ENCODE measurements at regions not wholly inside any gene's neighbourhood (a gene's known extent, or its start where the extent isn't known, plus 50 kb on each side); places are given as distances from the start of the nearest gene placed in this dataset.

GRCh38 chr5:106862450-106863193 is 808.1 kb downstream of the EFNA5 start:
- DNase-seq (ENCODE audit: low read depth): no peak
- no peak for TF ChIP-seq CTCF (IDR thresholded peaks at IDR 0.05; ENCODE audit: low read depth, low read length, missing control alignments)
- H3K4me3 ChIP-seq (ENCODE audit: low read depth, low read length): no peak overlapping the region

- no peak for DNase-seq (ENCODE audit: low read depth)
- TF ChIP-seq CTCF (IDR thresholded peaks at IDR 0.05; ENCODE audit: low read depth, low read length, missing control alignments): no peak
- H3K4me3 ChIP-seq (ENCODE audit: low read depth, low read length): no peak overlapping the region
Measured at GRCh38 chr5:106860398-106861044, 810.2 kb downstream of the EFNA5 start.

- H3K4me3 ChIP-seq (ENCODE audit: low read depth, low read length): no peak overlapping the region
- TF ChIP-seq CTCF (IDR thresholded peaks at IDR 0.05; ENCODE audit: low read depth, low read length, missing control alignments): no peak
- no peak for DNase-seq (ENCODE audit: low read depth)
Measured at GRCh38 chr5:106858616-106859015, 812.1 kb downstream of the EFNA5 start.

- H3K4me3 ChIP-seq (ENCODE audit: low read depth, low read length): no peak overlapping the region
- no peak for TF ChIP-seq CTCF (IDR thresholded peaks at IDR 0.05; ENCODE audit: low read depth, low read length, missing control alignments)
- no peak for DNase-seq (ENCODE audit: low read depth)
Measured at GRCh38 chr5:106854922-106855321, 815.8 kb downstream of the EFNA5 start.

- no peak for TF ChIP-seq CTCF (IDR thresholded peaks at IDR 0.05; ENCODE audit: low read depth, low read length, missing control alignments)
- no peak overlapping the region for H3K4me3 ChIP-seq (ENCODE audit: low read depth, low read length)
- DNase-seq (ENCODE audit: low read depth): no peak
Measured at GRCh38 chr5:106854105-106854687, 816.5 kb downstream of the EFNA5 start.

GRCh38 chr5:106853266-106853665 is 817.5 kb downstream of the EFNA5 start:
- H3K4me3 ChIP-seq (ENCODE audit: low read depth, low read length): no peak overlapping the region
- TF ChIP-seq CTCF (IDR thresholded peaks at IDR 0.05; ENCODE audit: low read depth, low read length, missing control alignments): no peak
- DNase-seq (ENCODE audit: low read depth): no peak

All from GM12864 (cell line).